Nephron progenitor cell (in vitro differentiated cells): ENCODE measurements at regions not wholly inside any gene's neighbourhood (a gene's known extent, or its start where the extent isn't known, plus 50 kb on each side); places are given as distances from the start of the nearest gene placed in this dataset.
A peak's percentile ranks its signal among the peaks of the same experiment; 100 is the strongest.

Experiments used
- DNase-seq: peaks from one replicate; pipeline ENCODE4 v3.0.0; 2021
- H3K27ac Mint-ChIP-seq: 2 replicates; pipeline ENCODE4 v1.8.0; 2021; ENCODE audit warnings: mild to moderate bottlenecking, moderate library complexity, mixed read lengths
- H3K27me3 Mint-ChIP-seq: 2 replicates; pipeline ENCODE4 v1.8.0; 2021; ENCODE audit warnings: mild to moderate bottlenecking, low read depth, mixed read lengths; ENCODE audit not compliant: poor library complexity
- H3K36me3 Mint-ChIP-seq: 2 replicates; pipeline ENCODE4 v1.8.0; 2021; ENCODE audit warnings: low read depth, mixed read lengths
- H3K4me1 Mint-ChIP-seq: 2 replicates; pipeline ENCODE4 v1.8.0; 2021; ENCODE audit warnings: mixed read lengths
- H3K4me3 Mint-ChIP-seq: 2 replicates; pipeline ENCODE4 v1.8.0; 2021; ENCODE audit warnings: mild to moderate bottlenecking, moderate library complexity, mixed read lengths
- H3K9me3 Mint-ChIP-seq: 2 replicates; pipeline ENCODE4 v1.8.0; 2021; ENCODE audit warnings: mild to moderate bottlenecking, moderate library complexity, mixed read lengths
- TF ChIP-seq, protein P1 (sequence below): fragments of 200-600 bp; sonication (generic); IDR thresholded peaks from 2 replicates; pipeline ENCODE4 v1.5.0; 2021; ENCODE audit warnings: antibody characterized with exemption

DNA sequence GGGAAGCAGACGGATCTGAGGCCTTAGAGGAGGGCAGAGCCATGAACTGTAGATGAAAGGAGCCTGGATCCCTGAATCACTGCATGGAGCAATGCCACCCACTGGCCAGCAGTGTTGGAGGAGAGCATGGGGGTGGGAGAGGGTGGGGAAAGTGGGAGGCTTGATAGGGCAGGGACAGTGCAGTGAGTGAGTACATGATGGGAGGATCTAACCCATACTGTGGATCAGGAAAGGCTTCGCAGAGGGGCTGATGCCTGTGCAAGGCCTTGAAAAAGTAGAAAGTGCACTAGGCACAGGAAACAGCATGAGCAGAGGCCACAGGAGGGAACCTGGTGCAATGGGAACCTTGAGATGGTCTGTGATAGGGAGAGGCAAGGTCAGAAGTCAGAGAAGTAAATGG lies 391.9 kb downstream of the PTPRU start:
- Mint-ChIP-seq H3K36me3 (no peaks in the 10 kb centered on the region), H3K4me3 (no peak overlapping the region), H3K27me3 (peaks cover 23% of the 10 kb centered on the region), H3K27ac (no peak overlapping the region), H3K4me1 (peaks cover under 1% of the 10 kb centered on the region), H3K9me3 (peaks cover 6% of the 10 kb centered on the region)
- no peak for DNase-seq
- TF ChIP-seq, protein P1, sequence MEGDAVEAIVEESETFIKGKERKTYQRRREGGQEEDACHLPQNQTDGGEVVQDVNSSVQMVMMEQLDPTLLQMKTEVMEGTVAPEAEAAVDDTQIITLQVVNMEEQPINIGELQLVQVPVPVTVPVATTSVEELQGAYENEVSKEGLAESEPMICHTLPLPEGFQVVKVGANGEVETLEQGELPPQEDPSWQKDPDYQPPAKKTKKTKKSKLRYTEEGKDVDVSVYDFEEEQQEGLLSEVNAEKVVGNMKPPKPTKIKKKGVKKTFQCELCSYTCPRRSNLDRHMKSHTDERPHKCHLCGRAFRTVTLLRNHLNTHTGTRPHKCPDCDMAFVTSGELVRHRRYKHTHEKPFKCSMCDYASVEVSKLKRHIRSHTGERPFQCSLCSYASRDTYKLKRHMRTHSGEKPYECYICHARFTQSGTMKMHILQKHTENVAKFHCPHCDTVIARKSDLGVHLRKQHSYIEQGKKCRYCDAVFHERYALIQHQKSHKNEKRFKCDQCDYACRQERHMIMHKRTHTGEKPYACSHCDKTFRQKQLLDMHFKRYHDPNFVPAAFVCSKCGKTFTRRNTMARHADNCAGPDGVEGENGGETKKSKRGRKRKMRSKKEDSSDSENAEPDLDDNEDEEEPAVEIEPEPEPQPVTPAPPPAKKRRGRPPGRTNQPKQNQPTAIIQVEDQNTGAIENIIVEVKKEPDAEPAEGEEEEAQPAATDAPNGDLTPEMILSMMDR, result no peak

DNA sequence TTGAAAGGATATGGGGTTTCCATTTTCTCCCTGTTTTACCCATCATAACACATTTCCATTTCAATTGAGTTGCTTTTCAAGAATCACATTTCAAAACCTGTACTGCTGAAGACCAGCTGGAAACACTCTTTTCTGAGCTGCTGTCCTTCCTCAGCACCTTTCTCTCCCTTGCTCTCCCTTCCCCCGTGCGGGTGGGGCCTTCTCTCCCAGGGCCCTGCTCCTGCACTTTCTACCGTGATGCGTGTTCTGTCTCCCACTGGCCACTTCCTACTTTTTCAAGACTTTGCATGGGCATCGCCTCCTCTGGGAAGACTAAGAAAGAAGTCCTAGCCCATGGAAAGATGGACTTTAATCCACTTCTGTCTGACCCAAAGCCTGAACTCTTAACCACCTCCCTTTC lies 390.4 kb downstream of the PTPRU start:
- DNase-seq, result no peak
- Mint-ChIP-seq H3K4me3 (no peak overlapping the region), H3K27ac (no peak overlapping the region)

DNA sequence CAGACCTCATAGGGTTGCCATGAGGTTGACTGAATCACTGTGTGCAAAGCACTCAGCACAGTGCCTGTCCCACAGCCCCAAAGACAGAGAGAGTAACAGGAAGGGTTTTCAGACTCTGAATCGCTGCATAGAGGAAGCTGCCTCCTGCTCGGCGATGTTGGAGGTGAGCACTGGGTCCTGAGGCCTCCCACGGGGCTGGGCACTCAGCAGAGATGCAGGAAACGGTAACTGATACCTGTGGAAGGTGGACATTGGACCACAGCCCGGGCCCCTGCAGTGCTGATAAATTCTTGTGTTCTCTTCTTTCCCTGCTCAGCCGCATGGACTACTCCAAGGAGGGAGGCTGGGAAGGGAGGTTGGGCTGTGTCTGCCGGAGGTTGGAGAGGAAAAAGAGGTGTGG lies 389.7 kb downstream of the PTPRU start:
- TF ChIP-seq, protein P1, result no peak

More for the DNA sequence above, 390.4 kb downstream of the PTPRU start:
- Mint-ChIP-seq H3K4me1 (no peaks in the 10 kb centered on the region), H3K36me3 (no peaks in the 10 kb centered on the region), H3K27me3 (peaks cover 24% of the 10 kb centered on the region), H3K9me3 (peaks cover 6% of the 10 kb centered on the region)
- TF ChIP-seq, protein P1, result no peak

DNA sequence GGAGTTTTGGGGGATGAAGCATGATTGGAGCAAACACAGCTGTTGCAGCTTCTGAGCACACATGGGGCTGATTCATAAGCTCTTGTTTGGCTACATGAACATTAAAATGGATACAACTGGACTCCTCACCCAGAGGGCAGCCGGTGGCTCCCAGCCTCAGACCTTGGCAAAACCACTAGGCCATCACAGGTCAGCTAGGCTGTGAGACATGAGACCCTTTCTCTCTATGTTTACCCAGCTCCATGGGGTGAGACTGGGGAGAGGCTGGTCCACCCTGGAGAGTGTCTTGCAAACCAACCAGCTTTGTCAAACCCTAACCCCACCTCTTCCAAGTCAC lies 388.7 kb downstream of the PTPRU start:
- no peak for DNase-seq
- H3K9me3 Mint-ChIP-seq, result peaks cover 6% of the 10 kb centered on the region
- TF ChIP-seq, protein P1, result no peak
- no peak overlapping the region for H3K27ac Mint-ChIP-seq
- no peaks in the 10 kb centered on the region for H3K4me1 Mint-ChIP-seq
- H3K27me3 Mint-ChIP-seq, result peaks cover 27% of the 10 kb centered on the region
- H3K36me3 Mint-ChIP-seq, result no peaks in the 10 kb centered on the region
- H3K4me3 Mint-ChIP-seq, result no peak overlapping the region

More for the DNA sequence above, 389.7 kb downstream of the PTPRU start:
- H3K27me3 Mint-ChIP-seq, result peaks cover 25% of the 10 kb centered on the region
- DNase-seq, result no peak
- H3K9me3 Mint-ChIP-seq, result peaks cover 6% of the 10 kb centered on the region
- H3K36me3 Mint-ChIP-seq, result no peaks in the 10 kb centered on the region
- no peak overlapping the region for H3K27ac Mint-ChIP-seq
- no peak overlapping the region for H3K4me3 Mint-ChIP-seq
- no peaks in the 10 kb centered on the region for H3K4me1 Mint-ChIP-seq

DNA sequence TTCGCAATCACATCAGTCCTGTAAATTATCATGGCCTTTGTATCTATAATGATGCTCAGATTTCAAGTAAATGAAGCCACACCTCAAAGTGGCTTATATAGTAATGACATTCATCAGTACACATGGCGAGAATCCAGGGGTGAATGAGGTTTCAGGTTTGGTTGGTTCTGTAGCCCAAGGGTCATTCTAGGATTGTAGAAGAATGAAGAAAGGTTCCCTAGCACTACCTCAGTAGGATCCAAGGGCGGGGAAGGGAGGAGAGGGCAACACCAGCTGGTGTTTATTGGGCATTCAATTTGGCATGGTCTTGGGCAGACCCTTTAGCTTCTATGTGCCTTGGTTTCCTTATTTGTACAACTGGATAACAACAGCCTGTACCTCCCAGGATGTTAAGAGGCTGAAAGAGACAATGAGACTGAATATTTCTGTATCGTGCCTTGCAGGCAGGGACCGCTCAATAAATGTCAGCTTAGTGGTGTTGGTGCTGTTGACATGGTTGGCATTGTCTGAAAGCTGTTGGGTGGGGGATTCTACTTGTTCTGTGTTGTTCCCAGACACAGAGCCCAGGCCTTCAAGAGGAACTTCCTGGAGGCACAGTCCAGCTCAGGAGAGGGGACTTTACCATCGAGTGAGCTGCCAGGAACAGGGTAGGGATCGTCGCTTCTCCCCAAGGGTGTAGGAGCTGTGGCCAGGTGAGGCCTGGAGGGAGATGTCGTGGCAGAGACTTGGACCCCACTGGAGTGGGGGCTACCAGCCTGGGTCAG lies 388.2 kb downstream of the PTPRU start:
- Mint-ChIP-seq H3K36me3 (no peaks in the 10 kb centered on the region), H3K9me3 (peaks cover 6% of the 10 kb centered on the region), H3K27ac (peak overlapping the region; percentile 70), H3K27me3 (peaks cover 27% of the 10 kb centered on the region), H3K4me3 (no peak overlapping the region), H3K4me1 (no peaks in the 10 kb centered on the region)
- DNase-seq, result no peak
- TF ChIP-seq, protein P1, result no peak

DNA sequence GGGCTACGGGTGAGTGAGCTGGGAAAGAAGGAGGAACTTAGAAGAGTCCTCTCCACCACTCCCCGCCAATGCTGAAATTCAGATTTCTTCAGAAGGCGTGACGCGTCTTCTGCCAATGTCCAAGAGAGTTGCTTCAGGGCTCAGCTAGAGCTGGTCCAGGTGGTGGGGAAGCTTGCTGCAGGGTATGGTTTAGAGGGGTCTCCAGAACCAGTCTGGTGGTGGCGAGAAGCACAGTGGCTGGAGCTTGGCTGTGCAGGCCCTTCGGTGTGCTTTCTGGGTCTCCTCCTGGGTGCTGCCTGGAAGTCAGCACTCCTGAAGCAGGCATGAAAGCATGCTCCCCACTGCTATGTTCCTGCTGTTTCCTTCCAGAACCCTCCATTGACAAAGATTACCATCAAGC lies 387.2 kb downstream of the PTPRU start:
- Mint-ChIP-seq H3K36me3 (no peaks in the 10 kb centered on the region), H3K4me1 (no peaks in the 10 kb centered on the region), H3K27me3 (peaks cover 27% of the 10 kb centered on the region), H3K27ac (no peak overlapping the region), H3K4me3 (no peak overlapping the region), H3K9me3 (peaks cover 6% of the 10 kb centered on the region)
- no peak for DNase-seq
- TF ChIP-seq, protein P1, result no peak
